Peyer's patch (tissue), 4 donors: ENCODE measurements at regions not wholly inside any gene's neighbourhood (a gene's known extent, or its start where the extent isn't known, plus 50 kb on each side); places are given as distances from the start of the nearest gene placed in this dataset.
A peak's percentile ranks its signal among the peaks of the same experiment; 100 is the strongest.

Source experiments
- DNase-seq, 3 donors: peaks; one replicate each; pipeline ENCODE4 v3.0.0-alpha.2; 2017 to 2019
- H3K27ac ChIP-seq, 4 donors: fragments of 200-600 bp; sonication (generic); one replicate each; pipeline ENCODE4 v1.5.1; 2016 to 2019
- H3K27me3 ChIP-seq, 2 donors: fragments of 200-600 bp; sonication (generic); one replicate each; pipeline ENCODE4 v1.5.1; 2019
- H3K36me3 ChIP-seq, 3 donors: fragments of 200-600 bp; sonication (generic); one replicate each; pipeline ENCODE4 v1.5.1; 2016 to 2019
- H3K4me1 ChIP-seq, 4 donors: fragments of 200-600 bp; sonication (generic); one replicate each; pipeline ENCODE4 v1.5.1; 2016 to 2019
- H3K4me3 ChIP-seq, 4 donors: fragments of 200-600 bp; sonication (generic); 1 replicate in 3 of 4; 2 replicates in 1 of 4; pipeline ENCODE4 v1.5.1; 2016 to 2019; ENCODE audit warnings: mild to moderate bottlenecking in 1 of 4
- H3K9me3 ChIP-seq, 4 donors: fragments of 200-600 bp; sonication (generic); one replicate each; pipeline ENCODE4 v1.5.1; 2016 to 2019; ENCODE audit warnings: mild to moderate bottlenecking in 1 of 4
- POLR2A ChIP-seq, 2 donors: fragments of 450-650 bp; IDR thresholded peaks; one replicate each; pipeline ENCODE4 v1.5.1; 2017; ENCODE audit warnings: antibody characterized with exemption in 2 of 2, mild to moderate bottlenecking in 2 of 2, moderate library complexity in 2 of 2
- TF ChIP-seq, protein P1 (sequence below), 6 experiments: fragments of 450-650 bp in 4 of 6; fragments of 200-600 bp in 2 of 6; sonication (generic) in 1 of 6; IDR thresholded peaks; one replicate each; pipeline ENCODE4 v1.5.1; 2017 to 2019; ENCODE audit warnings: antibody characterized with exemption in 6 of 6, mild to moderate bottlenecking in 3 of 6, moderate library complexity in 1 of 6

DNA sequence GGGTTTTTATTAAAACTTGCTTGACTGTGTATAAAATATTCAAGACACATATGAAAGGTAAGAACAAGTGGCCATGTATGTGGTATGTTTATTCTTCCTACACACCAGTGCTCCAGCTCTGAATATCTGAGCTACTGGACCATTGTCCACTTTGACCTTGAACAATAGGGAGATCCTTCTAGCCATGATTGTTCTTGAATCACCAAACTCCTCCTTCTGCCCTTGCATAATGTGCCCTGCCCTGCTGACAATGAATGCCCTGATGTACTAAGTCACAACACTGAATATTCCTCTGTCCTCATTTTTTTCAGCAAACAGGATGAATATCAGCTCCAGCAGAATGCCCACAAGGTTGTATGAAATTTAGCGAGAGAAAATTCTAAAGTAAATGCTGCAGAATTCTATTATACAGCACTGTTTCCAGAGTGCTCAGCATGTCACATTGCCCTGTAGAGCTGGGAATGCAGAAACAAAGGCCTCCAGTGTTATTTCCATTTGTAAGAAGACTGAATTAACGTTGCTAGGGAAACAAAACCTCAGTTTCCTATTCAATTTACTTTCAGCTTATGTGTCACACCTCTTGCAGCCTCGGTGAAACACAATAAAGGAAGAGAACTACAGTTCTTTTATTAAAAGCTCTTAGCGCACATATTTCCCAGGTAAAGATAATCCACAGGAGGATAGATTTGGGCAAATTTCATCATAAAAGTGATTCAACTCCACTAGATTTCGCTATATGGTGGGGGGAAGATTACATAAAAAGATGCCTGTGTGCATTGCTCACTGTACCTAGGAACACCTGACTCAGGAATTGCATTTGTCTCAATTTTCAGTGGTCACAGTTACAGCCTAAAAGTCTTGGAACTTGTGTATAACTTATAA, 187.4 kb upstream of the ATP1B1 start:
- Histone ChIP-seq H3K4me1 (peaks cover 0 to 8% (median 0%) of the 10 kb centered on the region in 4 donors), H3K4me3 (no peak overlapping the region), H3K36me3 (no peaks in the 10 kb centered on the region), H3K27me3 (no peaks in the 10 kb centered on the region), H3K9me3 (no peaks in the 10 kb centered on the region), H3K27ac (no peak overlapping the region)
- TF ChIP-seq POLR2A (IDR thresholded peaks at IDR 0.05), result no peak
- TF ChIP-seq, protein P1, sequence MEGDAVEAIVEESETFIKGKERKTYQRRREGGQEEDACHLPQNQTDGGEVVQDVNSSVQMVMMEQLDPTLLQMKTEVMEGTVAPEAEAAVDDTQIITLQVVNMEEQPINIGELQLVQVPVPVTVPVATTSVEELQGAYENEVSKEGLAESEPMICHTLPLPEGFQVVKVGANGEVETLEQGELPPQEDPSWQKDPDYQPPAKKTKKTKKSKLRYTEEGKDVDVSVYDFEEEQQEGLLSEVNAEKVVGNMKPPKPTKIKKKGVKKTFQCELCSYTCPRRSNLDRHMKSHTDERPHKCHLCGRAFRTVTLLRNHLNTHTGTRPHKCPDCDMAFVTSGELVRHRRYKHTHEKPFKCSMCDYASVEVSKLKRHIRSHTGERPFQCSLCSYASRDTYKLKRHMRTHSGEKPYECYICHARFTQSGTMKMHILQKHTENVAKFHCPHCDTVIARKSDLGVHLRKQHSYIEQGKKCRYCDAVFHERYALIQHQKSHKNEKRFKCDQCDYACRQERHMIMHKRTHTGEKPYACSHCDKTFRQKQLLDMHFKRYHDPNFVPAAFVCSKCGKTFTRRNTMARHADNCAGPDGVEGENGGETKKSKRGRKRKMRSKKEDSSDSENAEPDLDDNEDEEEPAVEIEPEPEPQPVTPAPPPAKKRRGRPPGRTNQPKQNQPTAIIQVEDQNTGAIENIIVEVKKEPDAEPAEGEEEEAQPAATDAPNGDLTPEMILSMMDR (IDR thresholded peaks at IDR 0.05), result no peak
- no peak for DNase-seq

DNA sequence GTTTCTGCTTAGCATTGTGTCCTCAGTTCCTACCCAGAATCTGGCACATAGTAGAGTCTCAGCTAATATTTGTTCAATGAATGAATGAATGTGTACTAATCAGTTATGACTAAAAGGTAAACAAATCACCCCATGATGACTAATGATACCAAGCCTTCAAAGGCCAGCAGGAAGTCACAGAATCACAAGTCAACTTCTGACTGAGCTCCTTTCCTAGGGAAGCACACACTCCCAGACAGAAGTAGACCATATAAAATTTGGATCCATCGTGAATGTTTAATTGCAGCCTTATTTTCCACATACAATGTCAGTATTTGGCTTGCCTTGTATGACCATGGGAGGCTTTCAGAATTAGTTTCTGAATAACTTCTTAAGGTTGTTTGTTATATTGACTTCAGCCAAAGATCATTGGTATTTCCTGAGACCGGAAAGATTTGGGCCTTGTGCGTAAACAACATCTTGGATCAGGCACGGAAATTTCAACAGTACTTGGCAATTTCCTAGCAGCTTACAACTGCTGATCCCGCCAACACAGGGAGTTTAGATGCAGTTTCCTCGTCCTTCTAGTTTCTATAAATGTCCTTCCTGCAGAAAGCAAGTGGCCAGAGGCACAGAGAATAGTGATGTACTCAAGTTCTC, 185.9 kb upstream of the ATP1B1 start:
- no peak overlapping the region for H3K4me3 ChIP-seq
- H3K36me3 ChIP-seq, result no peaks in the 10 kb centered on the region
- H3K27ac ChIP-seq, result peak overlapping the region in 2 of 4 donors; percentile 31 to 43
- TF ChIP-seq, protein P1 (IDR thresholded peaks at IDR 0.05), result no peak
- TF ChIP-seq POLR2A (IDR thresholded peaks at IDR 0.05), result no peak
- no peaks in the 10 kb centered on the region for H3K9me3 ChIP-seq
- DNase-seq, result no peak
- H3K27me3 ChIP-seq, result no peaks in the 10 kb centered on the region
- peaks cover 0 to 8% (median 0%) of the 10 kb centered on the region in 4 donors for H3K4me1 ChIP-seq

DNA sequence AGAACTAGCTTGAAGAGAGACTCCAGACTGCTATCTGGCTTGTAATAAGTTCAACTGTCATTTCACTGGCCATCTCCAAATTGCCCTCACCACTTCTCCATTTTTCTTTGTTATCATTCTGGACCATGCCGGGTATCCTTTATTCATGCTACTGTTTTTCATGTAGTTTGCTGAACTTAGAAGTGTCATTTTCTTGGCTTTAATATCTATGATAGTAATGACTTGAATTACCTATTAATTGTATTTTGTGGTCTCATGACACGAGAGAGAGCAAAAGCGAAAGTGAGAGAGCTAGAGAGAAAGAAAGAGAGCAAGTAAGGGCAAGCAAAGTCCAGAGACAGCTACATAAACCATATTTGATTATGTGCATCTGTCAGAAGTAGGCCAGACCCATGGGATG, 184.9 kb upstream of the ATP1B1 start:
- Histone ChIP-seq H3K9me3 (no peaks in the 10 kb centered on the region), H3K4me1 (peaks cover 0 to 8% (median 0%) of the 10 kb centered on the region in 4 donors), H3K27ac (peak overlapping the region in 2 of 4 donors; percentile 22 to 43), H3K27me3 (no peaks in the 10 kb centered on the region), H3K4me3 (no peak overlapping the region), H3K36me3 (no peaks in the 10 kb centered on the region)
- no peak for DNase-seq
- TF ChIP-seq, protein P1 (IDR thresholded peaks at IDR 0.05), result no peak
- no peak for TF ChIP-seq POLR2A (IDR thresholded peaks at IDR 0.05)

DNA sequence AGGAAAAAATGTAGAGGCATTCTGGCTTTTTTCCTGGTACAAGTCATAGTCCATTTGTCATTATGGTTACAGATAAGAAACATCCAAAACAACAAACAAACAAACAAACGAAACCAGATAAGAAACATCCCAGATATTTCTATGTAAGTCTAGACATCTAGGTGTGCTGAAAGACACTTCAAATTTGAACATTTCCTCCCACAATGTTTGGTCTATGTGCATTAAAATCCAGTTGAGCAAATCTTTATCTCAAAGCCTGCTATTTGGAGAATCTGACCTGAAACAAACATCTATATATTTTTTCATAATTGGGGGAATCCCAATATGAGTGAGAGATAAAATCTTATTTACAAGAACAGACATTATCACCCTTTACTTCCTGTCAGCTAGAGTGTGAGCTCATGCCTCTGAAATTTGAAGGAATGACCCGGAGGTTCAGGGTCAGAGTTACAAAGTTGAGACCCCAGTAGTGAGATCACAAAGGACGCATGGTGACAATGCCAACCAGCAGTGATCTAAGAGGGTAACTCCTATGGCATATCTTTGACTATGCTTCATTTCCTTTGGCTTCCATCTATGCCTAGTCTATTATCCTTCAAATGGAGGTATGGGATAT, 182.9 kb upstream of the ATP1B1 start:
- Histone ChIP-seq H3K36me3 (no peaks in the 10 kb centered on the region), H3K27me3 (no peaks in the 10 kb centered on the region), H3K9me3 (no peaks in the 10 kb centered on the region), H3K4me3 (no peak overlapping the region), H3K27ac (no peak overlapping the region), H3K4me1 (peaks cover 0 to 8% (median 0%) of the 10 kb centered on the region in 4 donors)
- no peak for TF ChIP-seq POLR2A (IDR thresholded peaks at IDR 0.05)
- TF ChIP-seq, protein P1 (IDR thresholded peaks at IDR 0.05), result no peak
- DNase-seq, result no peak

DNA sequence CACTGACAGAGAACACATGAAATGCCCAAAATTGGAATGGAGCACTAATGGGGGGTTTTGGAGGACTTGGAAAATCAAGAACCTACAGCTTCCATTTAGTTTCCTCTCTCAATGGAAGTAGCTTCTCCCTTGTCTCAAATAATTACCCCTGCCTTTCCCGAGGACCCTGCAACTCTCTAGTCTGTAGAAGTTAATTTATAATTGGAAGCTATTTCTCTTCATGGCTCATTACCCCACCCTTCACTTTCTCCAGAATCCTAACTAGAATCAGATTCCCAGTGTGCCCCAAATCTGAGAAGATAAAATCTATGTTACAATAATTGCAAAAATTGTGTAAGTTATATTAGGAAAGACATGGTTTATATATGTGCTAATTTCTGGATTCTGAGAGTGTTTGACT, 181.5 kb upstream of the ATP1B1 start:
- Histone ChIP-seq H3K36me3 (no peaks in the 10 kb centered on the region), H3K4me1 (peaks cover 0 to 8% (median 0%) of the 10 kb centered on the region in 4 donors), H3K9me3 (no peaks in the 10 kb centered on the region), H3K4me3 (no peak overlapping the region), H3K27me3 (no peaks in the 10 kb centered on the region), H3K27ac (no peak overlapping the region)
- no peak for DNase-seq
- TF ChIP-seq, protein P1 (IDR thresholded peaks at IDR 0.05), result no peak
- no peak for TF ChIP-seq POLR2A (IDR thresholded peaks at IDR 0.05)
